Erythroblast (primary cell): ENCODE measurements at regions not wholly inside any gene's neighbourhood (a gene's known extent, or its start where the extent isn't known, plus 50 kb on each side); places are given as distances from the start of the nearest gene placed in this dataset.

Experiments used
- GATA1 ChIP-seq: IDR thresholded peaks from 2 replicates; pipeline ENCODE4 v1.6.1; 2011; ENCODE audit warnings: low read depth, mild to moderate bottlenecking, control low read depth, low read length, moderate library complexity
- POLR2A ChIP-seq: IDR thresholded peaks from 2 replicates; pipeline ENCODE4 v1.6.1; 2011; ENCODE audit warnings: mild to moderate bottlenecking, low read length

DNA sequence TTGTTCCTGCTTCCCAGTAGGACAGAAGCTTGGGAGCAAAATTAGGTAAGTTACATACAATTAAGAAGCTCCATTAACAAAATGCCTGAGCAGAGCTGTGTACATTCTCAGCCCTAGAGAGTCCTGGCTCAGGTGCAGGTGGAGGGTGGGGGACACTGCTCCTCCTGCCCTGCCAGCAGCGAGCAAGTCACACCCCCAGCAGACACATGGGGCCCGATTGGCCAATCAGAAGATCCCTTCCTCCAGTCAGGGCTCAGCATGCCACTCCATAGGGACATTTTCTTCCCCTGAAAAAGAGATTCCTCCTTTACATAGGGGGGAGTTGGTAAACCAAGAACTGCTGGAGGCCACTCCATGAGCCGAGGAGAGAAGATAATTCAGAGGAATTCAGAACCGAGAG, 62.1 kb downstream of the PLXNA1 start:
- TF ChIP-seq POLR2A (no peak), GATA1 (no peak)
